ENCODE measurements at regions not wholly inside any gene's neighbourhood (a gene's known extent, or its start where the extent isn't known, plus 50 kb on each side); places are given as distances from the start of the nearest gene placed in this dataset.

GRCh38 chr2:21837168-21837960 lies 713.6 kb downstream of the TDRD15 start:
- Histone ChIP-seq H3K79me2 (ENCODE audit: insufficient read depth, low read length) (no peaks in the 10 kb centered on the region), H3K4me3 (replicated peaks in 1 of 3; ENCODE audit: insufficient read depth in 1 of 3, low read depth in 2 of 3, low read length in 3 of 3) (no peak overlapping the region), H4K20me1 (ENCODE audit: insufficient read depth, low read length) (no peaks in the 10 kb centered on the region), H3K4me2 (ENCODE audit: low read depth, low read length) (no peak overlapping the region), H3K4me1 (ENCODE audit: insufficient read depth, low read length) (no peaks in the 10 kb centered on the region), H3K27ac (ENCODE audit: extremely low read length, insufficient read depth, low read length) (no peak overlapping the region), H3K9ac (ENCODE audit: insufficient read depth, low read depth, low read length) (no peak overlapping the region), H3K27me3 (ENCODE audit: control insufficient read depth in 1 of 2, insufficient read depth in 2 of 2, low read length in 2 of 2) (no peaks in the 10 kb centered on the region), H2AFZ (ENCODE audit: low read length) (no peak overlapping the region), H3K36me3 (replicated peaks in 1 of 2; ENCODE audit: control insufficient read depth in 1 of 2, insufficient read depth in 2 of 2, low read length in 2 of 2) (no peaks in the 10 kb centered on the region), H3K9me3 (ENCODE audit: low read length) (no peaks in the 10 kb centered on the region)
- FAIRE-seq: no peak
- POLR2A ChIA-PET: no interaction called here
- CTCF ChIA-PET (ENCODE audit: low intra/inter-chr PET ratio, low total read pairs): no interaction called here
- 3% methylated on average over 5 of the region's 5 CpGs for WGBS (ENCODE audit: low lambda C conversion rate)
- ATAC-seq: no peak
- intact Hi-C loops (cut with micrococcal nuclease; ENCODE audit: unreplicated experiment): no loop called here
- TF ChIP-seq PHB2 (IDR thresholded peaks at IDR 0.05; ENCODE audit: partially characterized antibody) (no peak), ZHX1 (CRISPR knock-in tag; IDR thresholded peaks at IDR 0.05; ENCODE audit: low read depth) (no peak), KLF13 (CRISPR knock-in tag; IDR thresholded peaks at IDR 0.05) (no peak), HNRNPL (IDR thresholded peaks at IDR 0.05; ENCODE audit: low read depth, low read length) (no peak), ZNF510 (CRISPR knock-in tag; IDR thresholded peaks at IDR 0.05; ENCODE audit: low read depth) (no peak), HNF4G (IDR thresholded peaks at IDR 0.05; ENCODE audit: borderline replicate concordance, low read depth, low read length) (no peak), HNF4G (CRISPR knock-in tag; IDR thresholded peaks at IDR 0.05; ENCODE audit: borderline replicate concordance, low read depth) (no peak)
- DNase-seq (ENCODE audit: low spot score): no peak
- no TSS peak for BruUV-seq (replicated peaks)
- in situ Hi-C loops (cut with HindIII; ENCODE audit: extremely low pct_ligation_motif_present, low pct_unique_long_range_greater_than_20kb): no loop called here

Measured in HepG2 (cell line).